GM12874 (cell line): ENCODE measurements at regions not wholly inside any gene's neighbourhood (a gene's known extent, or its start where the extent isn't known, plus 50 kb on each side); places are given as distances from the start of the nearest gene placed in this dataset.

Experiments used
- CTCF ChIP-seq: IDR thresholded peaks from 2 replicates; pipeline ENCODE4 v1.5.1; 2011; ENCODE audit warnings: low read depth, mild to moderate bottlenecking, control low read depth, low read length, moderate library complexity; ENCODE audit not compliant: insufficient read depth

GRCh38 chr5:142216931-142217330, 107.9 kb downstream of the SPRY4 start:
- TF ChIP-seq CTCF = no peak

GRCh38 chr5:142215915-142216681, 107.5 kb downstream of the NDFIP1 start:
- no peak for TF ChIP-seq CTCF

- no peak for TF ChIP-seq CTCF
Measured at GRCh38 chr5:142213077-142213476, 104.5 kb downstream of the NDFIP1 start.

- TF ChIP-seq CTCF = no peak
Measured at GRCh38 chr5:142211918-142212317, 103.3 kb downstream of the NDFIP1 start.

- no peak for TF ChIP-seq CTCF
Measured at GRCh38 chr5:142210864-142211412, 102.4 kb downstream of the NDFIP1 start.

- no peak for TF ChIP-seq CTCF
Measured at GRCh38 chr5:142210011-142210410, 101.4 kb downstream of the NDFIP1 start.

- no peak for TF ChIP-seq CTCF
Measured at GRCh38 chr5:142208777-142209312, 100.3 kb downstream of the NDFIP1 start.
